GM12878 (cell line): ENCODE measurements at regions not wholly inside any gene's neighbourhood (a gene's known extent, or its start where the extent isn't known, plus 50 kb on each side); places are given as distances from the start of the nearest gene placed in this dataset.

Experiments
- BRCA1 ChIP-seq: IDR thresholded peaks from 2 replicates; pipeline ENCODE4 v1.6.1; 2011; ENCODE audit warnings: low read depth, low read length, improper control_type of control experiment
- CTCF ChIP-seq, 3 experiments: IDR thresholded peaks in 2 of 3; conservative IDR thresholded peaks in 1 of 3; 2 replicates each; pipeline ENCODE4 v1.5.1; 2011; ENCODE audit warnings: low read depth in 3 of 3, low read length in 3 of 3, mild to moderate bottlenecking in 3 of 3, control low read depth in 2 of 3, moderate library complexity in 2 of 3, inconsistent platforms in 1 of 3, mixed read lengths in 1 of 3; ENCODE audit not compliant: control insufficient read depth in 2 of 3, insufficient read depth in 1 of 3; ENCODE audit errors: extremely low read depth in 1 of 3
- NRF1 ChIP-seq: conservative IDR thresholded peaks from 2 replicates; pipeline ENCODE4 v1.6.1; 2011; ENCODE audit warnings: mild to moderate bottlenecking, low read depth, low read length, improper control_type of control experiment
- POLR2AphosphoS5 ChIP-seq: IDR thresholded peaks from 2 replicates; pipeline ENCODE4 v1.6.1; 2011; ENCODE audit warnings: mild to moderate bottlenecking, low read length, inconsistent platforms
- RCOR1 ChIP-seq: conservative IDR thresholded peaks from 2 replicates; pipeline ENCODE4 v1.6.1; 2012; ENCODE audit warnings: low read depth, low read length, improper control_type of control experiment
- SP1 ChIP-seq: IDR thresholded peaks from one replicate; pipeline ENCODE4 v1.6.1; 2011; ENCODE audit warnings: low read depth, low read length
- YY1 ChIP-seq: IDR thresholded peaks from 2 replicates; pipeline ENCODE4 v1.6.1; 2011; ENCODE audit warnings: low read depth, mild to moderate bottlenecking, low read length

GRCh38 chr4:14903321-14903720 is 99.0 kb upstream of the CPEB2 start:
- TF ChIP-seq BRCA1 (no peak), NRF1 (no peak), CTCF (IDR thresholded peaks at IDR 0.05 in 2 of 3, conservative IDR thresholded peaks at IDR 0.05 in 1 of 3; ENCODE audit: control insufficient read depth in 2 of 3, extremely low read depth in 1 of 3, insufficient read depth in 1 of 3, low read depth in 3 of 3, low read length in 3 of 3) (no peak), RCOR1 (no peak), POLR2AphosphoS5 (no peak), YY1 (no peak), SP1 (no peak)
